ENCODE measurements at regions not wholly inside any gene's neighbourhood (a gene's known extent, or its start where the extent isn't known, plus 50 kb on each side); places are given as distances from the start of the nearest gene placed in this dataset.

- DNase-seq = no peak
Observed at GRCh38 chr1:17877316-17877715, 122.2 kb downstream of the ACTL8 start.

DNA sequence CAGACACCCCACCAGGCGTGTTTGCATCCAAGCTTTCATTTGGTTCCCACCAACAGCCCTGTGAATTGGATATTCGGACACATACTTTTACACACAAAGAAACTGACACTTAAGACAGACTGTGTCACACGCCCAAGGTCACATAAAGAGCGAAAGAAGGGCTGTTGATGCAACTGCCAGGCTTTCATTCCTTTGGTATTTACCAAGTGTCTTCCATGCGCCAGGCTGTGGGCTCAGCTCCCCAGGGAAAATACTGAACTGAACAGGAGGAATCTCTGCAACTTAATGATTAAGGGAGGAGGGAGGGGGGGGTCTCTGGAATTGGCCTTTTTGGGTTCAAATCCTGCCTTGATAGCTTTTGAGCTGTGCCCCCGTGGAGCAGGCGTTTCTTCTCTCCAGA is 122.8 kb downstream of the ACTL8 start:
- no peak for DNase-seq

- DNase-seq = no peak
Observed at GRCh38 chr1:17878837-17879236, 123.7 kb downstream of the ACTL8 start.

DNA sequence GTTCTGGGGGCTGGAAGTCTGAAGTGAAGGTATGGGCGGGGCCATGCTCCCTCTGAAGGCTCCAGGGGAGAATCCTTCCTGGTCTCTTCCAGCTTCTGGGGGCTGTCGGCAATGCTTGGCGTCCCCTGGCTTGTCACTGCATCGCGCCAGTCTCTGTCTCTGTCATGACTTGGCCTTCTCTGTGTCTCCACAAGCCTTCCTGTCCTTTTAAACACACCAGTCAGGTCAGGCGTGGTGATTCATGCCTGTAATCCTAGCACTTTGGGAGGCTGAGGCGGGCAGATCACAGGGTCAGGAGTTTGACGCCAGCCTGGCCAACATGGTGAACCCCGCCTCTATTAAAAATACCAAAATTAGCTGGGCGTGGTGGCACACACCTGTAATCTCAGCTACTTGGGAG is 125.3 kb downstream of the ACTL8 start:
- no peak for DNase-seq

- no peak for DNase-seq
Observed at GRCh38 chr1:17881761-17882160, 126.6 kb downstream of the ACTL8 start.

DNA sequence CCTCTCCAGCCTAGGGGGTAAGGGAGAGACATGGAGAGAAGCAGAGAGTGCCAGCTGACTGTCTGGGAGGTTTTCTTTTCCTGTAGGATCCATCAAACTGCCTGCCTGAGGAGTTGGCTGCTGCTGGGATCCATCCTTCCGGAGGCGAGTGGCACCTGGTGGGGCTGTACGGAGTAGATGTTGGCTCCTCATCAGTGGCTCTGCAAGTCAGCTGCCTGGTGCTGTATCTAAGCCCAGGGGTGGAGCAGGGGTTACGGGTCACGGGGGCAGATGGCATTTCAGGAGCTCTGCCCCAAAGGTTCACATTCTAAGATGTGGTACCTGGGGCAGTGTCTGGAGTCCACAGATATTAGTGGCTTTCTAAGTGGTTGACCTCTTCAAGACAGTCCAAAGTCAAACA is 128.0 kb downstream of the ACTL8 start:
- no peak for DNase-seq

DNA sequence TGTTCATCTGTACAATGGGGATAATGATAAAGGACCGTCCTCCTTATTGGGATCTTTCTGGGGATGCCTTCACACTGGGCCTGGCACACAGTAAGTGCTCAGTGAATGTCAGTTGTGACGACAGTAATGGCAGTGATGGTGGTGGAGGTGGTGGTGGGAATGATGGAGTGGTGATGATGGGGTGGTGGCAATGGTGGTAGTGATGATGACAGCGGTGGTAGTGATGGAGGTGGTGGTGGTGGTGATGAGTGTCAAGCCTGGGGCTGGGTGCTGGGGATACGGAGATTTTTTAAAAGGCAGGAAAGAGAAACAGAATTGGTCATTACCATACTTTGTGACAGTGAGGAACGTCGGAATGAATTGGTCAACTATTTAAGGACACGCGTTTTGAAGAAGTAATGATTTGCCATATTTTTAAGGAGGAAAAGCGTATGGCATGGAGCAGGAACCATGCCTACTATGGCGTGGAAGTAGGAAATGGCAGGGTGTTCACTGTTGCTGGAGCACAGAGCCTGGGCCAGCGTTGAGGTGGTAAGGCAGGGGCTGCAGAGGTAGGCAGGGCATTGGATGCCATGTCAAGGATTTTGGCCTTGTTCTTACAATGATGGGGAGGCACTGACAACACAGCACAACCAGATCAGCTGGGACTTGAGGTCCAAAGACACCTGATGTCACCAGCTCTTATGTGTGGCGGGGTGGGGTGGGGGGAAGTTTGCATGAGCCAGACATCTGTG is 128.7 kb downstream of the ACTL8 start:
- no peak for DNase-seq

DNA sequence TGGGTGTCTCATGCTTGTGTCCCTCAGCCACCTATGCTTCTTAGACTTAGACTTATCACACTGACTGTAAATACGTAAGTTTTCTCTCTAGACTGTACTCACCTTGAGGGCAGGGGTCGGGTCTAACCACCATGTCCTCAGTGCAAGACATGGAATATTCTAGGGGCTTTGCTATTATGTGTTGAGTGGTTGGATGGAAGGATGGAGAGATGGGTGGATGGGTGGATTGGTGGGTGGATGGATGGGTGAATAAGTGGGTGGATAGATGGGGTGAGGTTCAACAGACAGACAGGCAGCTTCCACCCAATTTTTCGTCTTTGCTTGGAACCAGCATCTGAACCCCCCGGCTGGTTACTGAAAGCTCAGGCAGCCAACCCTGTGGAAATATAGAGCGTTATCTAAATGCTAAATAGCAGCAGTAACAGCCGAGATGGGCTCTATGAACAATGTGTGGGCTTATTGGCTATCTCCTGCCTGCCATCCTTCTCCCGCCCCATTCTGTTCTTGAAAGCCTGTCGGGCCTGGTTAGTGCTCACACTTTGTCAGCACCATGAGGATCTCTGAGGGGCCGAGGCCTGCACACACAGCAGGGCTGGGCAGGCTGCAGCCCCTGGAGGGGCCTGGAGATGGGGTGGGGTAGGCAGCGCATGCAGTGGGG is 130.7 kb downstream of the ACTL8 start:
- DNase-seq = no peak

GRCh38 chr1:17886386-17886785 is 131.3 kb downstream of the ACTL8 start:
- DNase-seq = no peak

- no peak for DNase-seq
Observed at GRCh38 chr1:17886838-17887441, 131.8 kb downstream of the ACTL8 start.

DNA sequence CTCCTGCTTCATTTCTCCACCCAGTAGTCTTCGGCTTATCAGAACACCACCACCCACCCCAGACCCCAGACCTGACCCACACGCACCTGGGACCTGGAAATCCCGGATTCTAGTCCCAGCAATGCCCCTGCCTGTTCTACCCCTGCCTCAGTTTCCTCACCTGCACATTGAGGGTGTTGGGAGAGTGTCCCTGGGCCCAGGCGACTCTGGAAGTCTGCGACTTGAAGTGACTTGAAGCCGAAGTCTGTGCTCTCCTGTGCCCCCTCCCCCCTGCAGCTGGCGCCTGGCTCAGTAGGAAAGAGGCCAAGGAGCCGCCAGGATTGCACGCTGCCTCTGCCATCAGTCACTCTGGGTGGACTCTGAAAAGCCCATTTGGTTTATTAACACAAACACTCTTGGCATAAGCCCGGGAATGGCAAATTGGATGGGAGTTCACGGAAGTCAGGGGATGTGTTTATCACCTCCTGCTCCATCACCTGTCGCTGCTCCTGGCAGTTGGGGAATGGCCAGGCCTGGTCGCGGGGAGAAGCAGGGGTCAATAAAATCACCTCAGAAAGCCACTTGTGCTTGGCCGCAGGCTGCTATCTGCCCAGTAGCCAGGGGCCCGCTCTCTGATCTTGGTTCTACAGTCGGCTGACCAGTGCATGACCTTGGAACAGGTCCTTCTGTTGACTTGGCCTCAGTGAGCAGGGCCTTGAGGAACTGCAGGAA is 132.7 kb downstream of the ACTL8 start:
- DNase-seq = no peak

DNA sequence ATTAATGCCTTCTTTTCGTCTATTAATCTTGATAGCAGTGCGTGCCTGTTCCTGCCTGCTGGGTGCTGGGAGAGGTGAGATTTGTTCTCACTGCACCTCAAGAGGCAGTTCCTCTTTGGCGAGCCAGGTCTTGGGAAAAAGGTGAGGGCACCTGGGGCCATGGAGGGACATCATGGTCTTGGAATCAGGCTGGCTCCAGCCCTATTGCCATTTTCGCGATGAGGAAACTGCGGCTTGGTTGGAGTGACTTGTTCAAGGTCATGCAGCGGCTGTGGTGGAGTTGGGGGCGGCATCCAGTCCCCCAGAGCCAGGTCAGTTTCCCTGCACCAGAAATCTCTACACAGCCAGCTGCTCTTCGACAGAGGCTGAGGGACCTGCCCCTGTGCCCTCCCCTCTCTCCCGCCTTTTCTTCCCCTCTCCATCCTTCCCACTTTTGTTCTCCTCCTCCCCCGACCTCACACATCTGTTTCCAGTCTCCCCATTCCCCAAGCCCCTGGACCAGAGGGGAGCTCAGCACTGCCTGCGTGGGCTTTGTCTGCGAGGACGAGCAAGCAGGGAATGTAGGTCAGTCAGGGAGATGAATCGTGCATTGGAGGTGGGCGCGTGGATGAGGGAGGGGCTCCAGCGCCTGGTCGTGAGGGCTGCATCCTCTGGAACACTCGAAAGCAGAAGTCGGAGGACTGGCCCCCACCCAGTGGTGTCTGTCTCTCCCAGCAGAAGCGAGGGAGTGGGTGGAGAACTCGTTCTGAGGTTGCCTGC is 135.1 kb downstream of the ACTL8 start:
- no peak for DNase-seq

GRCh38 chr1:17890815-17891191 is 135.7 kb downstream of the ACTL8 start:
- DNase-seq = no peak

DNA sequence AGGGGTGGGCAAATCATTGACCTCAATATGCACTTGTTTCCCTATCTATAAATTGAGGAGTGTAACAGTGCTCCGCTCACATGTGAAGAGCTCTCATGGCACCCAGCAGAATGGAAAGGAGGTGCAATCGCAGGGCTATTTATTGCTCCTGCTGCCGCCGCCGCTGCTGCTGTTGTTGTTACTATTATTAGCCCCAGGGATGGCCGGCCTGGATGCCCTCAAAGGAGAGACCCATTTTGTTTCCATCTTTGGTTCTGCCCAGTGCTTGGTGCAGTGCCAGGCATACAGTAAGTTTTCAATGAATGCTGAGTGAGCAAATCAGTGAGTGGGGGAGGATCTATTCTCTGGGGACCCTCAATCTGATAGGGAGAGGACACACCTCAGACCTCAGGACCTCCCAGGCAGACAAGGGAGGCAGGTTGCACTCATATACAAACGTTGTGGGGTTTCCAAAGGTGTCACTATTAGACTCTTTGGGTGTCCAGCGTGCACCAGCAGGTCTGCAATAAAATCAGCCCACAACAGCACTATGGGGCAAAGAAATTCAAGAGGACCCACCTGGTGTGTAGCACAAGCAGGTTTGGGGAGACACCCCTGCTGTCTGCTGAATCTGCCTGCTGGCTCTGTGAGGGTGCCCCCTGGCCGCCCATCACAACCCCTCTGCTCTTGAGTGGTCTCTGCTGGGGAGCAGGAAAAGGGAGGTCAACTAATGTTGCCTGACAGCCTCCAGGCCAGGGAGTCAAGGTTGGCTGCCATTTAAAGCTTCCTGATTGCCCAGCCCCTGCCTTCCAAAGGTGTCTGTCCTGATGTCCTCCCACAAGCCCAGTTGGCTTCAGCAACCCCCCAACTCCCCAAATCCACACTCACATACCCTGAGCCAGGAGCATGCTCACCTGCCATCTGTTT is 136.3 kb downstream of the ACTL8 start:
- DNase-seq = no peak

DNA sequence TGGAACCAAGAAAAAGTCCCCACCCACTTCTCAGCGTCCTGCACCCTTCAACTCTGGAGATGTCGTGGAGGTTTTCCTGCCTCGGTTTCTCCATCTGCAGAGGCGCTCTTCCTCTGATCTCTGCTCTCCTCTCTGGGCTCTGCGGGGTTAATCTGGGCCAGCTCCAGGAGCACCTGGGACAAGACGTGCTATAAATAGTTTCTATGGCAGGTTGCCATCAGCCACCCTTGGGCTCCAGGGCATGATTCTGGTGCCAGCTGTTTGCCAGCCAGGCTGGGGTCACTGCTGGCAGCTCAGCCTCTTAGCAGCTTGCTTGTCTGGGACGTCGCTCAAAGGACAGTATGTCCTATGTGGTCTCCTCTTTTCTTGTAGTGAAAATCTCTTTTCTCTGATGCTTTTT is 137.1 kb downstream of the ACTL8 start:
- DNase-seq = no peak

DNA sequence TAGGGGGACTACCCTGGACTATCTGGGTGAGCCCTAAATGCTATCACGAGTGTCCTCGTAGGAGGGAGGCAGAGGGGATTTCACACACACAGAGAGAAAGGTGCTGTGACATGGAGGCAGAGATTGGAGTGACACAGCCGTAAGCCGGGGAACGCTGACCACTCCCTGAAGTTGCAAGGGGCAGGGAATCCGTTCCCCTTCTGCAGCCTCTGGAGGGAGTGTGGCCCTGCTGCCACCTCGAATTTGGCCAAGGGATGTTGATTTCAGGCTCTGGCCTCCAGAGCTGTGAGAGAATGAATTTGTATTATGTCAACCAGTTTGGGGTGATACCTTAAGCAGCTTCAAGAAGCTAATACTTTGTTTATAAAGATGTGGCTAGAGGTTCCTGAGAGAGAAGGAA is 137.7 kb downstream of the ACTL8 start:
- DNase-seq = no peak

- DNase-seq = no peak
Observed at GRCh38 chr1:17893891-17894631, 138.9 kb downstream of the ACTL8 start.

GRCh38 chr1:17895401-17895800 is 140.3 kb downstream of the ACTL8 start:
- DNase-seq = no peak

DNA sequence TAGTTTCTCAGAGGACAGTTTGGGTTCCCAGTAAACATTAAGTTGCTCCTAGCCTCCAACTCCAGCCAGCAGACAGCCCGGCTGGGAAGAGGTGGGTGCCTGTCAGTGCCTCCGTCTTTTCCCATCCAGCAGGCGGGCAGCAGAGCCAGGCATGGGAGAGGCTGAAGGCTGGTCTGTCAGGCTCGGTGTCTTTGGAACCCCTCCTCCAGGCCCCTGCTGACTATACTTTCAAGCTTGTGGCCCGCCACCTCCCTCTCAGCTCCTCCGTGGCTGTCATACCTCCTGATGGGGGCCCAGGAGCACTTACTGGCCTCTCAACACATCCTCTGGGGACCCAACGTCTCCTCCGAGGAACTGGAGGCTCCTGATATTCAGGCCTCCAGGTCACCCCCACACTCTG is 140.9 kb downstream of the ACTL8 start:
- no peak for DNase-seq

DNA sequence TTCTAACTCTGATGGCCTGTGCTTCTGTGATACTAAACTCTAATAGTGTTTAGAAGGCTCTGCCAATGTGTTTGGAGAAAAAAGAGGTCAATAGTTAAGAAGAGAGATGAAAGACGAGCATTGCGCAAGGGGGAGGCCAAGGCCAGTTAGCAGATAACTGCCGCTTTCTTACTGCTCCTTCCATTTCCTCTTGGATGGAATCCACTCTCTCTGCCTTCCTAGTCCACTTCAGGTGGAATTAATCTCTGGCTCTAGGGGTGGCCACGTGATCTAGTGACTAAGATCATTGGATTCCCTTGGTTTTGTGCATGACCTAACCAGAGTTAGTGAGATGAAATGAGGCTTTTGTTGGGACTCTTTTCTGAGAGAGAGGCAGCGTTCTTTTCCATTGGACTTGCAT is 148.3 kb downstream of the ACTL8 start:
- no peak for DNase-seq

- no peak for DNase-seq
Observed at GRCh38 chr1:17904290-17904689, 149.2 kb downstream of the ACTL8 start.

Measured in NCI-H774 (cell line).